MG63 (cell line): ENCODE measurements at regions not wholly inside any gene's neighbourhood (a gene's known extent, or its start where the extent isn't known, plus 50 kb on each side); places are given as distances from the start of the nearest gene placed in this dataset.
A peak's percentile ranks its signal among the peaks of the same experiment; 100 is the strongest.

Experiments
- DNase-seq: peaks from one replicate; pipeline ENCODE4 v3.0.0-alpha.2; 2020
- H3K27me3 ChIP-seq: fragments of 250-450 bp; sonication (Bioruptor Pico); 2 replicates; pipeline ENCODE4 v1.5.1; 2020; ENCODE audit warnings: mild to moderate bottlenecking, moderate library complexity
- H3K36me3 ChIP-seq: fragments of 250-450 bp; sonication (Bioruptor Pico); 2 replicates; pipeline ENCODE4 v1.5.1; 2020; ENCODE audit warnings: mild to moderate bottlenecking, moderate library complexity
- H3K4me3 ChIP-seq: fragments of 250-450 bp; sonication (Bioruptor Pico); 2 replicates; pipeline ENCODE4 v1.5.1; 2020; ENCODE audit warnings: mild to moderate bottlenecking, moderate library complexity
- H3K9me3 ChIP-seq: fragments of 250-450 bp; sonication (Bioruptor Pico); 2 replicates; pipeline ENCODE4 v1.5.1; 2020; ENCODE audit warnings: mild to moderate bottlenecking, moderate library complexity

GRCh38 chr2:177314722-177315264 is 50.3 kb upstream of the NFE2L2 start:
- no peak for DNase-seq
- Histone ChIP-seq H3K36me3 (no peaks in the 10 kb centered on the region), H3K4me3 (no peak overlapping the region), H3K27me3 (no peaks in the 10 kb centered on the region), H3K9me3 (no peaks in the 10 kb centered on the region)

- H3K36me3 ChIP-seq: no peaks in the 10 kb centered on the region
Observed at GRCh38 chr2:177315364-177315763, 50.8 kb upstream of the NFE2L2 start.

GRCh38 chr2:177316756-177317155 is 52.2 kb upstream of the NFE2L2 start:
- Histone ChIP-seq H3K36me3 (no peaks in the 10 kb centered on the region), H3K4me3 (no peak overlapping the region), H3K27me3 (no peaks in the 10 kb centered on the region), H3K9me3 (no peaks in the 10 kb centered on the region)
- no peak for DNase-seq

More at GRCh38 chr2:177315364-177315763, 50.8 kb upstream of the NFE2L2 start:
- H3K4me3 ChIP-seq: no peak overlapping the region
- H3K9me3 ChIP-seq: no peaks in the 10 kb centered on the region
- no peak for DNase-seq
- H3K27me3 ChIP-seq: no peaks in the 10 kb centered on the region

- DNase-seq: no peak
- H3K4me3 ChIP-seq: no peak overlapping the region
- no peaks in the 10 kb centered on the region for H3K27me3 ChIP-seq
Observed at GRCh38 chr2:177317443-177317842, 52.9 kb upstream of the NFE2L2 start.

GRCh38 chr2:177317857-177318256 is 53.3 kb upstream of the NFE2L2 start:
- DNase-seq: no peak
- no peak overlapping the region for H3K4me3 ChIP-seq

More at GRCh38 chr2:177317443-177317842, 52.9 kb upstream of the NFE2L2 start:
- Histone ChIP-seq H3K9me3 (no peaks in the 10 kb centered on the region), H3K36me3 (no peaks in the 10 kb centered on the region)

GRCh38 chr2:177318613-177319012 is 54.1 kb upstream of the NFE2L2 start:
- H3K4me3 ChIP-seq: no peak overlapping the region
- H3K9me3 ChIP-seq: no peaks in the 10 kb centered on the region
- H3K27me3 ChIP-seq: no peaks in the 10 kb centered on the region
- H3K36me3 ChIP-seq: no peaks in the 10 kb centered on the region
- DNase-seq: no peak

More at GRCh38 chr2:177317857-177318256, 53.3 kb upstream of the NFE2L2 start:
- no peaks in the 10 kb centered on the region for H3K36me3 ChIP-seq
- no peaks in the 10 kb centered on the region for H3K27me3 ChIP-seq
- no peaks in the 10 kb centered on the region for H3K9me3 ChIP-seq

GRCh38 chr2:177320596-177320995 is 56.1 kb upstream of the NFE2L2 start:
- no peaks in the 10 kb centered on the region for H3K36me3 ChIP-seq
- H3K9me3 ChIP-seq: no peaks in the 10 kb centered on the region
- no peaks in the 10 kb centered on the region for H3K27me3 ChIP-seq
- no peak for DNase-seq
- no peak overlapping the region for H3K4me3 ChIP-seq

- Histone ChIP-seq H3K36me3 (no peaks in the 10 kb centered on the region), H3K4me3 (no peak overlapping the region), H3K27me3 (no peaks in the 10 kb centered on the region), H3K9me3 (no peaks in the 10 kb centered on the region)
- no peak for DNase-seq
Observed at GRCh38 chr2:177322801-177323261, 58.3 kb upstream of the NFE2L2 start.

GRCh38 chr2:177324797-177325196 is 60.3 kb upstream of the NFE2L2 start:
- no peak for DNase-seq
- Histone ChIP-seq H3K9me3 (no peaks in the 10 kb centered on the region), H3K36me3 (no peaks in the 10 kb centered on the region), H3K27me3 (no peaks in the 10 kb centered on the region), H3K4me3 (no peak overlapping the region)

GRCh38 chr2:177325554-177325953 is 61.0 kb upstream of the NFE2L2 start:
- Histone ChIP-seq H3K36me3 (no peaks in the 10 kb centered on the region), H3K4me3 (no peak overlapping the region)
- no peak for DNase-seq

GRCh38 chr2:177326005-177326404 is 61.5 kb upstream of the NFE2L2 start:
- no peaks in the 10 kb centered on the region for H3K36me3 ChIP-seq
- DNase-seq: no peak
- no peak overlapping the region for H3K4me3 ChIP-seq
- H3K27me3 ChIP-seq: no peaks in the 10 kb centered on the region
- no peaks in the 10 kb centered on the region for H3K9me3 ChIP-seq

More at GRCh38 chr2:177325554-177325953, 61.0 kb upstream of the NFE2L2 start:
- Histone ChIP-seq H3K27me3 (no peaks in the 10 kb centered on the region), H3K9me3 (no peaks in the 10 kb centered on the region)

GRCh38 chr2:177326591-177326990 is 62.1 kb upstream of the NFE2L2 start:
- no peak for DNase-seq
- H3K4me3 ChIP-seq: no peak overlapping the region
- H3K36me3 ChIP-seq: no peaks in the 10 kb centered on the region
- H3K27me3 ChIP-seq: no peaks in the 10 kb centered on the region
- no peaks in the 10 kb centered on the region for H3K9me3 ChIP-seq

GRCh38 chr2:177327009-177327408 is 62.5 kb upstream of the NFE2L2 start:
- Histone ChIP-seq H3K36me3 (no peaks in the 10 kb centered on the region), H3K4me3 (no peak overlapping the region), H3K27me3 (no peaks in the 10 kb centered on the region), H3K9me3 (no peaks in the 10 kb centered on the region)
- DNase-seq: no peak

- no peaks in the 10 kb centered on the region for H3K9me3 ChIP-seq
- H3K27me3 ChIP-seq: no peaks in the 10 kb centered on the region
- DNase-seq: no peak
- H3K4me3 ChIP-seq: no peak overlapping the region
- H3K36me3 ChIP-seq: no peaks in the 10 kb centered on the region
Observed at GRCh38 chr2:177328056-177328455, 63.5 kb upstream of the NFE2L2 start.

- H3K4me3 ChIP-seq: no peak overlapping the region
- no peaks in the 10 kb centered on the region for H3K27me3 ChIP-seq
- H3K36me3 ChIP-seq: no peaks in the 10 kb centered on the region
- no peak for DNase-seq
- H3K9me3 ChIP-seq: no peaks in the 10 kb centered on the region
Observed at GRCh38 chr2:177329064-177329463, 63.5 kb upstream of the AGPS start.

GRCh38 chr2:177331466-177331997 is 61.0 kb upstream of the AGPS start:
- Histone ChIP-seq H3K9me3 (no peaks in the 10 kb centered on the region), H3K36me3 (no peaks in the 10 kb centered on the region), H3K27me3 (no peaks in the 10 kb centered on the region), H3K4me3 (no peak overlapping the region)
- no peak for DNase-seq

GRCh38 chr2:177332026-177332991 is 60.3 kb upstream of the AGPS start:
- Histone ChIP-seq H3K4me3 (no peak overlapping the region), H3K9me3 (no peaks in the 10 kb centered on the region), H3K27me3 (no peaks in the 10 kb centered on the region), H3K36me3 (no peaks in the 10 kb centered on the region)
- peak; percentile 31 for DNase-seq
